MM.1S (cell line): ENCODE measurements at regions not wholly inside any gene's neighbourhood (a gene's known extent, or its start where the extent isn't known, plus 50 kb on each side); places are given as distances from the start of the nearest gene placed in this dataset.

Experiments used
- EZH2 ChIP-seq: fragments of 300-600 bp; sonication (generic); optimal IDR thresholded peaks from 2 replicates; pipeline ENCODE3; 2017; ENCODE audit warnings: low read depth, mild to moderate bottlenecking, antibody characterized with exemption, low read length, mixed read lengths
- EZH2phosphoT487 ChIP-seq: fragments of 300-600 bp; sonication (generic); IDR thresholded peaks from 2 replicates; pipeline ENCODE4 v1.6.1; 2018; ENCODE audit warnings: antibody characterized with exemption, low read length

DNA sequence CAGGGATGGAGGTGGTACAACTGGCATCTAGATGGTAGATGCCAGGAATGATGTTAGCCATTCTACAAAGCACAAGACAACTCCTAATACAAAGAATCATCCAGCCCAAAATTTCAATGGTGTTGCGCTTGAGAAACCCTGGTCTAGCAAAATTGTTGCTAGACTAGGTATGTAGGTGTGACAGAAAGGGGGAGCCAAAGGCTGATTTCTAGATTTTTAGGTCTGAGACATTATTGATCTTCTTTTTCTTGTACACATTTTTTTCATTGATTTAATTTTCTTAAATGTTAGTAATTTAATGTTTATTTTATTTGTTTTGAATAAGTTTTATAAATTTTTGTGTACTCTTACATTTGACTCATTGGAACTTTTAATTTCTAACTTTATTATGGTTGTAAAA is 216.4 kb downstream of the FSIP2 start:
- TF ChIP-seq EZH2 (no peak), EZH2phosphoT487 (no peak)
